ENCODE measurements at regions not wholly inside any gene's neighbourhood (a gene's known extent, or its start where the extent isn't known, plus 50 kb on each side); places are given as distances from the start of the nearest gene placed in this dataset.

- Mint-ChIP-seq H3K9me3 (ENCODE audit: insufficient read depth) (peaks cover 2% of the 10 kb centered on the region), H3K27me3 (no peaks in the 10 kb centered on the region), H3K4me3 (no peak overlapping the region), H3K27ac (no peak overlapping the region), H3K4me1 (no peaks in the 10 kb centered on the region)
- no peaks in the 10 kb centered on the region for H3K4me1 ChIP-seq (ENCODE audit: control insufficient read depth in 2 of 2, insufficient read depth in 2 of 2, low read length in 2 of 2)
- H3K36me3 ChIP-seq (replicated peaks in 1 of 2; ENCODE audit: control extremely low read depth in 1 of 2, control insufficient read depth in 1 of 2, extremely low read depth in 1 of 2, insufficient read depth in 2 of 2, low read length in 1 of 2) = no peaks in the 10 kb centered on the region
- intact Hi-C loops (cut with micrococcal nuclease) = no loop called here
- TF ChIP-seq EZH2 (IDR thresholded peaks at IDR 0.05; ENCODE audit: borderline replicate concordance, insufficient read depth, low read depth, low read length, poor library complexity, severe bottlenecking) (no peak), CTCF (IDR thresholded peaks at IDR 0.05) (no peak)
- no peaks in the 10 kb centered on the region for H3K27me3 ChIP-seq (replicated peaks in 1 of 4; ENCODE audit: control extremely low read depth in 1 of 4, control insufficient read depth in 3 of 4, insufficient read depth in 4 of 4, low read length in 3 of 4)
- no peak overlapping the region for H3K4me2 ChIP-seq (replicated peaks; ENCODE audit: low read depth, low read length, poor library complexity, severe bottlenecking)
- CTCF ChIA-PET = no interaction called here
- POLR2A ChIA-PET = no interaction called here
- H4K20me1 ChIP-seq (ENCODE audit: control insufficient read depth, insufficient read depth, low read length, poor library complexity, severe bottlenecking) = no peaks in the 10 kb centered on the region
- H2AFZ ChIP-seq (ENCODE audit: insufficient read depth, low read depth, low read length, poor library complexity, severe bottlenecking) = no peak overlapping the region
- no peak for ATAC-seq (ENCODE audit: low read depth)
- DNase-seq = no peak
- no peak overlapping the region for H3K27ac ChIP-seq (ENCODE audit: low read length in 2 of 2)
- no peak overlapping the region for H3K9ac ChIP-seq (ENCODE audit: low read length)
- no peaks in the 10 kb centered on the region for H3K9me3 ChIP-seq (ENCODE audit: control extremely low read depth in 1 of 3, control insufficient read depth in 2 of 3, insufficient read depth in 1 of 3, low read length in 2 of 3)
- H3K79me2 ChIP-seq (ENCODE audit: control insufficient read depth, insufficient read depth, low read length) = no peaks in the 10 kb centered on the region
- no peak overlapping the region for H3K4me3 ChIP-seq (ENCODE audit: control extremely low read depth in 1 of 5, extremely low read depth in 1 of 5, insufficient read depth in 1 of 5, low read depth in 2 of 5, low read length in 4 of 5)
These were observed 488.3 kb downstream of the COL12A1 start for GRCh38 chr6:74717591-74717990.

GRCh38 chr6:74715355-74716085 lies 490.3 kb downstream of the COL12A1 start:
- CTCF ChIA-PET = no interaction called here
- Histone ChIP-seq H3K4me2 (replicated peaks; ENCODE audit: low read depth, low read length, poor library complexity, severe bottlenecking) (no peak overlapping the region), H3K9ac (ENCODE audit: low read length) (no peak overlapping the region), H3K36me3 (replicated peaks in 1 of 2; ENCODE audit: control extremely low read depth in 1 of 2, control insufficient read depth in 1 of 2, extremely low read depth in 1 of 2, insufficient read depth in 2 of 2, low read length in 1 of 2) (no peaks in the 10 kb centered on the region), H3K4me3 (ENCODE audit: control extremely low read depth in 1 of 5, extremely low read depth in 1 of 5, insufficient read depth in 1 of 5, low read depth in 2 of 5, low read length in 4 of 5) (no peak overlapping the region), H3K79me2 (ENCODE audit: control insufficient read depth, insufficient read depth, low read length) (no peaks in the 10 kb centered on the region), H3K4me1 (ENCODE audit: control insufficient read depth in 2 of 2, insufficient read depth in 2 of 2, low read length in 2 of 2) (no peaks in the 10 kb centered on the region), H4K20me1 (ENCODE audit: control insufficient read depth, insufficient read depth, low read length, poor library complexity, severe bottlenecking) (no peaks in the 10 kb centered on the region), H2AFZ (ENCODE audit: insufficient read depth, low read depth, low read length, poor library complexity, severe bottlenecking) (no peak overlapping the region), H3K27me3 (replicated peaks in 1 of 4; ENCODE audit: control extremely low read depth in 1 of 4, control insufficient read depth in 3 of 4, insufficient read depth in 4 of 4, low read length in 3 of 4) (no peaks in the 10 kb centered on the region), H3K9me3 (ENCODE audit: control extremely low read depth in 1 of 3, control insufficient read depth in 2 of 3, insufficient read depth in 1 of 3, low read length in 2 of 3) (no peaks in the 10 kb centered on the region), H3K27ac (ENCODE audit: low read length in 2 of 2) (no peak overlapping the region)
- POLR2A ChIA-PET = no interaction called here
- Mint-ChIP-seq H3K4me3 (no peak overlapping the region), H3K4me1 (no peaks in the 10 kb centered on the region), H3K27ac (no peak overlapping the region), H3K9me3 (ENCODE audit: insufficient read depth) (peaks cover 2% of the 10 kb centered on the region), H3K27me3 (no peaks in the 10 kb centered on the region)
- no CpG with 5 or more reads among the region's 1 CpG for WGBS (ENCODE audit: insufficient coverage)
- ATAC-seq (ENCODE audit: low read depth) = no peak
- intact Hi-C loops (cut with micrococcal nuclease) = no loop called here
- no peak for DNase-seq
- TF ChIP-seq CTCF (IDR thresholded peaks at IDR 0.05) = no peak
- TF ChIP-seq EZH2 (IDR thresholded peaks at IDR 0.05; ENCODE audit: borderline replicate concordance, insufficient read depth, low read depth, low read length, poor library complexity, severe bottlenecking) = no peak
